Muscle of leg (tissue), 3 donors: ENCODE measurements at regions not wholly inside any gene's neighbourhood (a gene's known extent, or its start where the extent isn't known, plus 50 kb on each side); places are given as distances from the start of the nearest gene placed in this dataset.
A peak's percentile ranks its signal among the peaks of the same experiment; 100 is the strongest.

Experiments
- DNase-seq: peaks from one replicate; pipeline ENCODE4 v3.0.0; 2013
- H3K27ac ChIP-seq: one replicate; pipeline ENCODE4 v1.5.1; 2013; ENCODE audit warnings: mild to moderate bottlenecking, low read length, control low read depth
- H3K27me3 ChIP-seq: one replicate; pipeline ENCODE4 v1.6.1; 2013; ENCODE audit warnings: low read length; ENCODE audit not compliant: control insufficient read depth, insufficient read depth
- H3K36me3 ChIP-seq: one replicate; pipeline ENCODE4 v1.6.1; 2013; ENCODE audit warnings: low read length; ENCODE audit not compliant: control insufficient read depth, insufficient read depth
- H3K4me1 ChIP-seq: one replicate; pipeline ENCODE4 v1.6.1; 2013; ENCODE audit warnings: low read length; ENCODE audit not compliant: control insufficient read depth, insufficient read depth
- H3K4me3 ChIP-seq: one replicate; pipeline ENCODE4 v1.5.1; 2013; ENCODE audit warnings: low read length, control low read depth
- H3K9me3 ChIP-seq: replicated peaks from 2 replicates; pipeline ENCODE4 v1.6.1; 2013; ENCODE audit warnings: low read depth, low read length; ENCODE audit not compliant: control insufficient read depth
- WGBS: methylation state at CpG from one replicate; pipeline ENCODE4 v1.1.5; 2013; ENCODE audit warnings: missing lambda C conversion rate; ENCODE audit not compliant: insufficient coverage; 5-methylcytosine and 5-hydroxymethylcytosine counted together

DNA sequence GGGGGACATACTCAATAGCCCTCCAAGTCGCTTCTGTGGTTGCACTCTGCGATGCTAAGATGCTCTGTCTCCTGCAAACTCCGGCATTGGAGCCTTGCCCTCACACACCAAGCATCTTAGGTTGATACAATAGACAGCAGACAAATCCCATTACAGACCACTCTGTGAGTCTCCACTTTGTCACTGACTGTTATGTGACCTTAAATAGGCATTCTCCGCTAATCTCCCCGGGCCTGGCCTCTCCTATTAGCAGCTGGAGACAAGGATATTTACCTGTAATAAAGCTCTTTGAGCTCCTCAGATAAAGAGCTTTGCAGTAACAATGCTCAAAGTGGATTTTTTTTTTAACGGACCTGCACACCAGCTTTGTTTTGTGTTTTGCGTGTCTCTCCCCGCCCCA, 479.7 kb upstream of the TBX3 start:
- no peak for DNase-seq
- Histone ChIP-seq H3K27me3 (no peaks in the 10 kb centered on the region), H3K4me1 (no peaks in the 10 kb centered on the region), H3K9me3 (no peaks in the 10 kb centered on the region), H3K4me3 (no peak overlapping the region), H3K36me3 (no peaks in the 10 kb centered on the region), H3K27ac (no peak overlapping the region)
- 74% methylated on average over 6 of the region's 8 CpGs for WGBS

DNA sequence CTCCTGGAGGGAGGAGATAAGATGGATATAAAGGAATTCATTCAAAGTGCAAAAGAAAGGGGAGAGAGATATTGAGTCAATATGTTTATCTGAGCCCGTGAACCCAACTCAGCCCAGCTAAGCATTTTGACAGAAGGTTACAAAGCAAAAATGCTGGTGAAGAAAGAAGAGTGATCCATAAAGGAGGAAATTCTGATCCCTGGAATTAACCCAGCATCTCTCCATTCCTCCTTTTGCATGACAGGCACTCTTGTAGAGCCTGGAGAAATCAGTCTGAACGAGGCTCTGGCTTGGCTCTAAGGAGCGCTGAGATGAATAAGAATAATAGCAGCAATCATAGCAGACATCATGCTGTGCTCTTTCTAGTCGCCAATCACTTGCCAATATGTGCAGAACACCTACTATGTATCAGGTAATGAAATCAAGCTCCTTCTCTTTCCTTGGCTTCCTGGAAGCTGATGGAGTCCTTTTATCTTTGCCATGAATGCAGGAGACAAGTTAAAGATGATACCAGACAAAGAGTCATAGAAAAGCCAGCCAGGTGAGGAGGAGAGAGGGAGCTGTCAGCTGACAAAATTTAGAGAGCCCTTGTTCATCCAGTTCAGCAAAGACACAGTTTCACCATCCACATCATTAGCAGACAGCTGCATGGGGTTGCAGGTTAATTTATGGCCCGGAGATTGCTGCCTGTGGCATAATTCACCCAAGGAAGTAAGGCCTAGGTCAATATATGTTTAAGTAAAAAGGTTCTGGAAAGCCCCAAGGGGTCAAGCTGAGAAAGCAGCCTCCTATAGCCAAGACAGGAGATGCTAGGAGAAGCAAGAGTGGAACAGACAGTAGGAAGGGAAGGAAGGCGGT, 476.5 kb upstream of the TBX3 start:
- no peaks in the 10 kb centered on the region for H3K9me3 ChIP-seq
- H3K27ac ChIP-seq: no peak overlapping the region
- 50% methylated on average over 1 of the region's 6 CpGs for WGBS
- no peaks in the 10 kb centered on the region for H3K27me3 ChIP-seq
- no peaks in the 10 kb centered on the region for H3K36me3 ChIP-seq
- no peaks in the 10 kb centered on the region for H3K4me1 ChIP-seq
- DNase-seq: no peak
- H3K4me3 ChIP-seq: no peak overlapping the region

DNA sequence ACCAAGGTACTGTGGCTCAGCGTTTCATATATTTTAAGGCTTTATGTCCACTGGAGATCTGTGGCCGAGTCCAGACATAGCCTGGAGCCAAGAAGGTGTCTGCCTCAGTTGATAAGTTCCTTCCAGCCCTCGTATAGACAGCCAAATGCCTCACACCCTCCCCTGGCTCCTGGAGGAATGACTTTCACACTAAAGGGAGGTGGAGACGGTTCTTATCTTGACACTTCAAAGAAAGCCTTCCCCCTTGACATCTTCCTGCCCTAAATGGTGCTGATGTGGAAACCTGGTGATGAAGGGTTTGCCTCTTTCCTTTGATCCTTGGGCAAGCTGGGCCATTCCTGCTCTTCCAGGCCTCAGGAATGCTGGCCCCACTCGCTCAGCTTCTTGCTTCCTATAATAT, 474.8 kb upstream of the TBX3 start:
- no peak for DNase-seq
- WGBS: 70% methylated on average over 2 of the region's 5 CpGs
- H3K4me3 ChIP-seq: no peak overlapping the region
- H3K36me3 ChIP-seq: no peaks in the 10 kb centered on the region
- no peaks in the 10 kb centered on the region for H3K4me1 ChIP-seq
- no peaks in the 10 kb centered on the region for H3K9me3 ChIP-seq
- no peaks in the 10 kb centered on the region for H3K27me3 ChIP-seq
- no peak overlapping the region for H3K27ac ChIP-seq

DNA sequence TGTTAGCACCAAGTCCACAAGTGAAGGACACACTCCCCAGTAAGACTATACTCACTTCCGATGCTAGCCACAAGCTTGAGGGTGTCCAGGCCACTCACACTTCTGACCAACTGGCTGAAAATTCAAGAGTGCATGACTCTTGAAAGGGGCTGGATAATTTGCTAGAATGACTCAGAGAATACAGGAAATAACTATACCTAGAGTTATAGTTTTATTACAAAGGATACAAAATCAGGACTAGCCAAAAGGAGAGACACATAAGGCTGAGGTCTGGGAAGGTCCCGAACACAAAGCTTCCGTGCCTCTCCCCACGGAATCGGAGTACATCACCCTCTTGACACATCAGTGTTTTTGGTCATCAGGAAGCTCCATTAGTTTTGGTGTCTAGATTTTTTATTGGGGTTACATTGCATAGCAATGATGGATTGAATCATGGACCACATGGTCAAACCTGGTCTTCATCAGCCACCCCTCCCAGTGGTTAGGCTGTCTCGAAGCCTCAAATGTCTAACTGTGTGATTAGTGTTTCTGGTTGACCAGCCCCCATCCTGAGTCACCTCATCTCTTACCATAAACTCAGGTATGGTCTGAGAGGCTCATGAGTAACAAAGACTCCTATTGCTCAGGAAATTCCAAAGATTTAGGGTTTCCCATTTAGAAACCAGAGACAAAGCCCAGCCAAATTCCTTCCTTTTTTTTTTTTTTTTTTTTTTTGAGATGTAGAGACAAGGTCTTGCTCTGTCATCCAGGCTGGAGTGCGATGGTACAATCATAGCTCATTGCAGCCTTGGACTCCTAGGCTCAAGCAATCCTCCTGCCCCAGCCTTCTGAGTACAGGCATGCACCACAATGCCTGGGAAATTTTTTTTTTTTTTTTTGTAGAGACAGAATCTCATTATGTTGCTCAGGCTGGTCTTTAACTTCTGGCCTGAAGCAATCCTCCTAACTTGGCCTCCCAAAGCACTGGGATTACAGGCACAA, 472.0 kb upstream of the TBX3 start:
- H3K36me3 ChIP-seq: no peaks in the 10 kb centered on the region
- H3K27me3 ChIP-seq: no peaks in the 10 kb centered on the region
- H3K9me3 ChIP-seq: no peaks in the 10 kb centered on the region
- DNase-seq: no peak
- no peak overlapping the region for H3K4me3 ChIP-seq
- no peaks in the 10 kb centered on the region for H3K4me1 ChIP-seq
- no CpG with 5 or more reads among the region's 7 CpGs for WGBS
- H3K27ac ChIP-seq: no peak overlapping the region

GRCh38 chr12:115149685-115150378, 465.9 kb upstream of the TBX3 start:
- Histone ChIP-seq H3K36me3 (no peaks in the 10 kb centered on the region), H3K27me3 (no peaks in the 10 kb centered on the region), H3K27ac (no peak overlapping the region), H3K4me1 (no peaks in the 10 kb centered on the region), H3K9me3 (peaks cover 2% of the 10 kb centered on the region), H3K4me3 (no peak overlapping the region)
- 100% methylated on average over 3 of the region's 7 CpGs for WGBS
- no peak for DNase-seq

GRCh38 chr12:115149279-115149678, 465.3 kb upstream of the TBX3 start:
- no peaks in the 10 kb centered on the region for H3K4me1 ChIP-seq
- WGBS: 100% methylated on average over 1 of the region's 2 CpGs
- no peaks in the 10 kb centered on the region for H3K27me3 ChIP-seq
- no peaks in the 10 kb centered on the region for H3K36me3 ChIP-seq
- H3K27ac ChIP-seq: no peak overlapping the region
- H3K9me3 ChIP-seq: peaks cover 2% of the 10 kb centered on the region
- no peak for DNase-seq
- no peak overlapping the region for H3K4me3 ChIP-seq

DNA sequence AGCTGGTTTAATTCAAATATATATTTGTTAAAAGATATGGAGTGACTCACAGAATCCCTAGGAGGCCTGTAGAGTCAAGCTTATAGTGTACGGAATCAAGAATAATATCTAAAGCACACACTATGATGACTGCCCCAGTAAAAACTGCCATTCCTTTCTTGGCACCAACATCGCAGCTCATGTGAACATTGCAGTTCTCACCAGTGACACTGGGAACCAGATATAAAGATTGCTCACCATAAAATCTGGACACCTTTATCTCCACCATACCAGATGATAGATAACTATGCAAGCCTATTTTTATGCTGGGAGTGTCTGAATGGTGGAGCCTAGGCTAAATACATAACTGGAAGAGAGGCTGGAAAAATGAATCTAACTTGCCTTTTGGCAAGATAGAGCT, 463.9 kb upstream of the TBX3 start:
- DNase-seq: peak; percentile 50
- Histone ChIP-seq H3K4me1 (no peaks in the 10 kb centered on the region), H3K9me3 (peaks cover 2% of the 10 kb centered on the region), H3K27ac (no peak overlapping the region), H3K36me3 (no peaks in the 10 kb centered on the region), H3K27me3 (no peaks in the 10 kb centered on the region), H3K4me3 (no peak overlapping the region)
- WGBS: 83% methylated on average over 1 of the region's 2 CpGs

DNA sequence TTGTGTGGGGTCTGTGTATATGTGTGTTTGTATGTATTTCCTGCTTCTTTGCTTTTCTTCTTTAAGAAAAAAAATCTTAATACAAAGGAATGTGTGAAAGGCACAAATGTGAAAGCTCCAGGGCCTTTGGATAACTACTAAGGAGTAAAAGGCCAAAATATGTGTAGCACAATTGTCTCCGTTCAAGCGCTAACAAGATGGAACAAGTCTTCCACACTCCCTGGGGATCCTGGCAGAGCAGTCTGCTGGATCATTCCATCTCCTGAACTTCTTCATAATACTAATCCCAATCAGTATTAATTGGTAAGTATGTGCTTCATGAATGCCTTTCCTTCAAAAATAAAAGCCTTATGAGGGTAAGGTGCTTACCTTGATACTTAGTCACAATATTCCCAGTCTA, 462.5 kb upstream of the TBX3 start:
- no CpG with 5 or more reads among the region's 2 CpGs for WGBS
- Histone ChIP-seq H3K27me3 (no peaks in the 10 kb centered on the region), H3K4me3 (no peak overlapping the region), H3K4me1 (no peaks in the 10 kb centered on the region), H3K36me3 (no peaks in the 10 kb centered on the region), H3K9me3 (peaks cover 2% of the 10 kb centered on the region), H3K27ac (no peak overlapping the region)
- DNase-seq: no peak

DNA sequence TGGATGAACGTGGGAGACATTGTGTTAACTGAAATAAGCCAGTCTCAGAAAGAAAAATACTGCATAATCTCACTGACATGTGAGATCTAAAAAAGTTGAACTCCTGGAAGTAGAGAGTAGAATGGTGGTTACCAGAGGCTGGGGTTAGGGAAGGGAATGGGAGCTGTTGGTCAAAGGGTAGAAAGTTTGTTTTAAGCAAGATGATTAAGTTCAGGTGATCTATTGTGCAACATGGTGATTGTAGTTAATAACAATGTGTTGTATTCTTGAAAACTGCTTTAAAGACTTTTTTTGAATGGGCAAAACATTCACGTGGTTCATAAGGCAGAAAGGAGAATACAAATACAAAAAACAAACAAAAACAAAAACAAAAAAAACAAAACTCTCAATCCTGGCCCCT, 460.4 kb upstream of the TBX3 start:
- Histone ChIP-seq H3K36me3 (no peaks in the 10 kb centered on the region), H3K27ac (no peak overlapping the region), H3K27me3 (no peaks in the 10 kb centered on the region), H3K4me1 (peaks cover 2% of the 10 kb centered on the region), H3K9me3 (peaks cover 2% of the 10 kb centered on the region), H3K4me3 (no peak overlapping the region)
- WGBS: no CpG with 5 or more reads among the region's 2 CpGs
- no peak for DNase-seq
